ENCODE measurements at regions not wholly inside any gene's neighbourhood (a gene's known extent, or its start where the extent isn't known, plus 50 kb on each side); places are given as distances from the start of the nearest gene placed in this dataset.

GRCh38 chr15:39172380-39173281 is 408.2 kb upstream of the THBS1 start:
- peaks cover 11% of the 10 kb centered on the region for H3K4me1 ChIP-seq
- H3K9me3 ChIP-seq, result no peaks in the 10 kb centered on the region
- H3K27ac ChIP-seq, result peak overlapping the region; percentile 24
- TF ChIP-seq CTCF (IDR thresholded peaks at IDR 0.05), result no peak
- intact Hi-C loops (cut with DNase I), result loop anchor here (5.0 kb wide), 1 partner anchor 410 kb away; the partner anchor contains the start of gene THBS1
- no peaks in the 10 kb centered on the region for H3K27me3 ChIP-seq
- no peaks in the 10 kb centered on the region for H3K36me3 ChIP-seq
- H3K4me3 ChIP-seq, result no peak overlapping the region
- peak; percentile 68 for ATAC-seq
- no peak for DNase-seq

GRCh38 chr15:39173426-39173825 is 407.5 kb upstream of the THBS1 start:
- intact Hi-C loops (cut with DNase I), result loop anchor here (5.0 kb wide), 1 partner anchor 409 kb away; the partner anchor contains the start of gene THBS1
- DNase-seq, result no peak

GRCh38 chr15:39174332-39174731 is 406.5 kb upstream of the THBS1 start:
- no peak for ATAC-seq
- no peak for DNase-seq
- no peak for TF ChIP-seq CTCF (IDR thresholded peaks at IDR 0.05)
- no peak overlapping the region for H3K4me3 ChIP-seq
- intact Hi-C loops (cut with DNase I), result loop anchor here (5.0 kb wide), 1 partner anchor 408 kb away; the partner anchor contains the start of gene THBS1
- no peaks in the 10 kb centered on the region for H3K36me3 ChIP-seq
- peaks cover 11% of the 10 kb centered on the region for H3K4me1 ChIP-seq
- no peaks in the 10 kb centered on the region for H3K27me3 ChIP-seq
- H3K9me3 ChIP-seq, result no peaks in the 10 kb centered on the region
- no peak overlapping the region for H3K27ac ChIP-seq

More at GRCh38 chr15:39173426-39173825, 407.5 kb upstream of the THBS1 start:
- Histone ChIP-seq H3K4me1 (peaks cover 11% of the 10 kb centered on the region), H3K36me3 (no peaks in the 10 kb centered on the region), H3K4me3 (no peak overlapping the region), H3K27me3 (no peaks in the 10 kb centered on the region), H3K9me3 (no peaks in the 10 kb centered on the region), H3K27ac (peak overlapping the region; percentile 24)
- TF ChIP-seq CTCF (IDR thresholded peaks at IDR 0.05), result no peak
- no peak for ATAC-seq

- ATAC-seq, result no peak
- TF ChIP-seq CTCF (IDR thresholded peaks at IDR 0.05), result no peak
Observed at GRCh38 chr15:39176030-39176429, 404.8 kb upstream of the THBS1 start.

GRCh38 chr15:39177561-39177960 is 403.3 kb upstream of the THBS1 start:
- intact Hi-C loops (cut with DNase I), result no loop called here
- no peak for DNase-seq
- peaks cover under 1% of the 10 kb centered on the region for H3K4me1 ChIP-seq
- no peak for TF ChIP-seq CTCF (IDR thresholded peaks at IDR 0.05)
- no peaks in the 10 kb centered on the region for H3K27me3 ChIP-seq
- H3K27ac ChIP-seq, result no peak overlapping the region
- no peaks in the 10 kb centered on the region for H3K36me3 ChIP-seq
- ATAC-seq, result no peak
- H3K4me3 ChIP-seq, result no peak overlapping the region
- no peaks in the 10 kb centered on the region for H3K9me3 ChIP-seq

More at GRCh38 chr15:39176030-39176429, 404.8 kb upstream of the THBS1 start:
- H3K4me3 ChIP-seq, result no peak overlapping the region
- DNase-seq, result no peak
- H3K9me3 ChIP-seq, result no peaks in the 10 kb centered on the region
- H3K36me3 ChIP-seq, result no peaks in the 10 kb centered on the region
- H3K27me3 ChIP-seq, result no peaks in the 10 kb centered on the region
- H3K4me1 ChIP-seq, result peaks cover 11% of the 10 kb centered on the region
- H3K27ac ChIP-seq, result no peak overlapping the region
- intact Hi-C loops (cut with DNase I), result no loop called here
